ENCODE measurements at regions not wholly inside any gene's neighbourhood (a gene's known extent, or its start where the extent isn't known, plus 50 kb on each side); places are given as distances from the start of the nearest gene placed in this dataset.

- no peak for TF ChIP-seq GATA2 (IDR thresholded peaks at IDR 0.05; ENCODE audit: low read depth, low read length)
- TF ChIP-seq GATA3 (IDR thresholded peaks at IDR 0.05; ENCODE audit: low read depth, low read length): no peak
Measured at GRCh38 chr4:3651267-3651845, 114.8 kb upstream of the ADRA2C start.

Data from SH-SY5Y (cell line).